GM18870 (cell line): ENCODE measurements at regions not wholly inside any gene's neighbourhood (a gene's known extent, or its start where the extent isn't known, plus 50 kb on each side); places are given as distances from the start of the nearest gene placed in this dataset.
A peak's percentile ranks its signal among the peaks of the same experiment; 100 is the strongest.

Experiments used
- ATAC-seq: cut with Tn5 transposase; IDR thresholded peaks from one replicate; pipeline ENCODE4 v1.9.1; 2021; ENCODE audit warnings: moderate library complexity; ENCODE audit not compliant: unreplicated experiment

DNA sequence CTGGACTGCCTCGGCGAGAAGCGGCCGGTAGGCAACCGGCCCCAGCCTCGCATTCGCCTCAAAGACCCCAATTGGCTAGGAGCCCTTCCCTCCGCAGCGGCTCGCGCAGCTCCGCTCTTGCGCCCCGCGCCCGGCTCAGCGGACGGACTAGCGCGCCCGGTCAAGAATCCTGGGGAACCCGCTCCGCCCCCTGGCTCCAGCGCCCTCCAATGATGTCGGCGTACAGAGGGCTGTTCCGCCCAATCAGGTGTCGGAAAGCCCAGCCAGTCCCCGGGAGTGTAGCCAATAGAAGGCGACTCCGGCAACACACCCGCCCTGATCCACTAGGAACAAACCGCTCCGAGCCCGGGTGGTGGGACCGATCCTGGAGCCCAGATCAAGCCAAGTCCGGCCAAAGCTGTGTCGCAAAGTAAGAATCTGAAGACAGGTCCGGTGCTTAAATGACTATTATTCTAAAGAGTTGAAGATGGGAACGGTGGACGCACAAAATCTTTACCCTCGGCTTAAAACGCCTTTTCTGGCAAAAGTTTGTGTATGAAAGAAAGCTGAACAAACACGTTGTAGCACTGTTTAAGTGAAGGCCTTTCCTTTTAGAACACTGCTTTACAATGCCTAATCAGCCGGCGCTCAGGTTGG is 132.2 kb downstream of the OGFRL1 start:
- peak; percentile 88 for ATAC-seq

DNA sequence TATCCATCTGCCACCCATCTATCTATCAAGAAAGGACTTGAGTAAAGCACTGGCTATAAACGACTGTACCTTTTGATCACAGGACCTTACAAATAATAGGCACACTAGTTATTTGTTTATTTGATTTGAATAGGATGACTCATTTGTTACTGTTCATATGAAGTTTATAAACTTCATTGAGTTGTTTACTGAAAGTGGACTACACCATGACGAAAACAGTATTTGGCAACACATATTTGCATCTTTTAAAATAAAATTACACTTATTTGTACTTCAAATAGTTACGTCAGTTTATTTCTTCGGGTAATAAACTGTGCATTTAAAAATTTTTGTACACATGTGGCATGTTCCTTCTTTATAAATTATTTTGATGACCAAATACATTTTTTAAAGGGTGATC is 133.0 kb downstream of the OGFRL1 start:
- no peak for ATAC-seq

DNA sequence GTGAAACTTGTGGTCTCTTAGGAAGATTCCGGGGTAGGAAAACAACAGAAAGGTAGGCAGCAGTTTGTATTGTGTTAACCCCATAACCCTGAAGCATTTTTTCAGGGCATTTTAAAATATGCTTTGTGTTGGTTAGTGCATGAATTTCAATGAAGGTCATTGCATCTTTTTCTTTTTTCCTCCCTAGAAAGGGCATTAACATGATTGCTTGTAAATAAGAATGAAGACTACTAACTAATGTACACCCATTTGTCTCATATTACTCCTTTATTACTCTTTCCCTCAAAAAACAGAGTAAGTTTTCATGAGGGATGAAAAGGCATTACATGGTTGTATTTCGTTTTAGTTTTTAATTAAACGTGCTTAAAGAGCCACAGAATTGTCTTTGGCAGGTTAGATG is 141.4 kb downstream of the OGFRL1 start:
- no peak for ATAC-seq

- ATAC-seq = no peak
These were observed 144.8 kb downstream of the OGFRL1 start for GRCh38 chr6:71433441-71433840.

GRCh38 chr6:71444222-71444621 is 155.6 kb downstream of the OGFRL1 start:
- ATAC-seq = no peak

GRCh38 chr6:71446057-71446456 is 157.4 kb downstream of the OGFRL1 start:
- peak; percentile 63 for ATAC-seq

DNA sequence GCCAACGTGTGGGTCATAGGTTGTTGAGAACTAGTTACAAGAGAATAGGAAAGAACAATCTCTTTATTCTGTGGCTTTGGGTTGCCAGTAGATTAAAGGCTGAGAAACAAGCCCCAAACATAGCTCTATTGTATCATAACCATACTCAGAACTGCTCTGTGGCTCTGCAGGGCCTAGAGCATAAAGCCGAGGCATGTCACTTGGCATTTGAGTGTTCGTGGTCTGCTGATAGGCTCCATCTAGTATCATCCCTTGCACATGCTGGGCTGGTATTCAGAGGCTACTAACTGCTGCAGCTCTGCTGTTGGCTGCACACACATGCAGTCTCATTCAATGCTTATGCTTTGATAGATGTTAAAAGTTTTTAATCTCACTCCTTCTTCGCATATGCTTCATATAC is 157.9 kb downstream of the OGFRL1 start:
- peak; percentile 66 for ATAC-seq

- ATAC-seq = no peak
These were observed 164.2 kb downstream of the OGFRL1 start for GRCh38 chr6:71452697-71453370.

DNA sequence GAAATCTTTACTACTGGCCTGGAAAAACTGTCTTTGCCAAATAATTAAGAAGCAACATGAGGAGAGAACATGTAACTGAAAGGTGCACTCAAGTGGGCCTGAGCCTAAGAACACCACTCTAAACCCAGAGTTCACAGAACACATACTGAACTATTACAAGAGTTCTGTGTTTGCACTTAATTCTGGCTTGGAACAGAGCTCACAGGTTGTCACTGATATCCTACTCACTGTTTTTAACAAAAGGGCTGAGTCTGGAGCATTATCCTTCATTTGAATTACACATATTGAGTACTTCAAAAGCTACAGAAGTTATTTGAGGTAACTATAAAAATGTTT is 164.7 kb downstream of the OGFRL1 start:
- no peak for ATAC-seq

- ATAC-seq = no peak
These were observed 165.4 kb downstream of the OGFRL1 start for GRCh38 chr6:71454056-71454455.

DNA sequence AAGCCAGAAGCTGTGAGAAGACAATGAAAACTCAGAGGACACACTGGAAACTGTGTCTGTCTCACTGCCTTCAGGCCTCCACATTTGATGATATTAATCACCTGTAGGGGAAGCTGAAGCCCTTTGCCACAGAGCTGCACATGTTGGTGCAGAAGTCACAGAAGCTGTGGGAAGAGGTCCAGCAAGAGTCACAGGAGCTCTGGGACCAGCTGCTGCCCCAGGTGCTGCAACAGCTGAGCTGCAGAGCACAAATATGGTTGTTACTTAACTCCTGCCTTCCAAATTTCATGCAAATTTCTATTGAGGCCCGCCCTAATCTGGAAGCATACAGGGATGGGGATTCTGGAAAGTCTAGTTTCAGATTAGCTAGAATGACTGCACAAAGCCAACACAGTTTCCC is 169.3 kb downstream of the OGFRL1 start:
- ATAC-seq = no peak

GRCh38 chr6:71459162-71459561 is 170.6 kb downstream of the OGFRL1 start:
- ATAC-seq = no peak

DNA sequence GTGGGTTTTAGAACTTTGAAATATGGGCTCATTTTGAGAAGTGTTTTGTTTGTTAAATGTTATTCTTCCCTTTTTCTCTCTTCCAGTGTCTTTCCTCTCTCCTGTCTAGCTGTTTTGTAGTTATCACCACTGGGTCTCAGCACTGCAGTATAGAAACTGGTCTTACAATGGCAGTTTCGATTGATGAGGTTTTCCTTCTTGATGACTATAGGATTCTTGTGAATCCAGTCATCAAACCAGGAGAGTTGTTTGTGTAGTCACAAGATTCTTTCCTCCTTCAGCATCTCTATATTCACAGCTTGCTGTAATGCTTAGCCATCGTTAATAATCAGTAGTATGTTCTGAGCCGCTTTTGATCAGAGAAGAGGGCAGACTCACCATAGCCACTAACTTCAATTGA is 172.3 kb downstream of the OGFRL1 start:
- ATAC-seq = no peak

- no peak for ATAC-seq
These were observed 174.4 kb downstream of the OGFRL1 start for GRCh38 chr6:71463061-71463460.

GRCh38 chr6:71465096-71465495 is 176.5 kb downstream of the OGFRL1 start:
- ATAC-seq = no peak

- no peak for ATAC-seq
These were observed 177.8 kb downstream of the OGFRL1 start for GRCh38 chr6:71466362-71466761.

GRCh38 chr6:71468038-71468437 is 179.4 kb downstream of the OGFRL1 start:
- no peak for ATAC-seq

DNA sequence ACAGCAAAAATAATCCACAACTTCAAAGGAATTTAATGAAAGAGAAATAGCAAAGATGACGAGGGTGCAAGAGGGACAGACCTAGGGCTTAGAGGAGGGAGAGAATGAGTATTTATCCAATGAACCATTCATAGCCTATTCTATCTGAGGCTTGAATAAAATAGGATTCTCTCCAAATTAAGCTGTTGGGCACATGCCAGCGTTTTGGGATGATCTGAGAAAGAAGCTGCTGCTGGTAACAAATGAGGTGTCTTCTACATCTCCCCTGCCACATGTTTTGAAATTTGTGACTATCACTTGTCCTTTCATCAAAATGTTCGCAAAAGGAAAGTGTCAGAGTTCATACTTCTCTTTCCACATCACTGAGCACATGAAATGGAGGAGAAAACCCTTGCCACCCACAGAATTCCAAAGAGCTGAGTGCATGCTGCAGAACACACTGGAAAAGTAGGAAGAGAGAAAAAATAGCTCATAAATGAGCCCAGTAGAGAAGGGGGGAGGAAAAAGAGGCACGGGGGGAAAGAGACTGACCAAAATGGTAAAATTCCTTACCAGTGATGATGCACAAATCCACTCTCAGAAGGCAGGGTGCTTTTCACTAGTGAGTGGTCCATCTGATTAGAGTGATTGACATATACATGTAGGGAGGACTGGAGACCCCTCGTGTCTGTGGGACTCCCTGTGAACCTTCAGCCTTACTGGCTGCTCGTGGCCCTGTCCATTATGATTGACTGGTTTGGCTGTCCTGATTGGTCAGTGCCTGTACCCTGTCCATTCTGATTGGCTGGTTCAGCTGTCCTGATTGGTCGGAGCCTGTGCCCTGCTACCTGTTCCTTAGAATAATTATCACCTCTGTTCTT is 180.5 kb downstream of the OGFRL1 start:
- no peak for ATAC-seq

DNA sequence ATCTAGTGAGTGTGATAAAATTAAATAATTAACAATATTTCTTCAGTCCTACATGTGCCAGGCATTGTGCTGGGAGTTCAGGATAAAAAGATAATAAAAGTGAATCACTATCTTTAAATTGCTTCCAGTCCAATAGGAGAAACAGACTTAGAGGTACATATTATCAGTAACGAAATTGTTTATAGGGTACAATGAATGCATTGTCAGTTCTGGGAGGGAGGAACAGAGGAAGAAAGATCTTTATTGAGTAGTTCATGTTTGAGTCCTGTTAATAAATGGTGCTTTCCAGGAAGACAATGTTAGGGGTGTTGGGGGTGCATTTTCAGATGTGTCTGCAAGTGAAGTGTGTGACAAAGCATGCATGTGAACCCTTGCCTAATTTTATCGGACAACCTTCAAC is 183.1 kb downstream of the OGFRL1 start:
- ATAC-seq = no peak

- no peak for ATAC-seq
These were observed 185.3 kb downstream of the OGFRL1 start for GRCh38 chr6:71473926-71474325.

GRCh38 chr6:71474942-71475341 is 186.3 kb downstream of the OGFRL1 start:
- no peak for ATAC-seq

DNA sequence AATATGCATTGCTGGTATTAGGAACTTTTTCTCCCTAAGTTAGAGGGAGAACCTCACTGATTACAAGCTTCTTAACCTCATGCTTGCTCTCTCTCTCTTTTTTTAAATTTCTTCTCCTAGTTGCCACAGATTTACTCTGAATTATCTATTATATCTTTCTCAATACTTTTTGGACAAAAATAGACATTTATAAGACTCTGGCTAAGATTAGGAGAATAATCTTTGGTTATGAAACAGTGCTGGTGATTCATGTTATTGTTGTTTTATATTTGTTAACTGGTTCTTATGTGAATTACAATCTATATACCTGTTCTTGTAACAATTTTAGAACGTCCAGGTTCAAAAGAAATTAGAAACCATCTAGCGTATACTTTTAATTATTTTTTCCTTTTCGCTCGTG is 187.8 kb downstream of the OGFRL1 start:
- ATAC-seq = no peak
